Transverse colon (tissue), 3 donors: ENCODE measurements at regions not wholly inside any gene's neighbourhood (a gene's known extent, or its start where the extent isn't known, plus 50 kb on each side); places are given as distances from the start of the nearest gene placed in this dataset.

Source experiments
- POLR2A ChIP-seq: fragments of 450-650 bp; IDR thresholded peaks from one replicate; pipeline ENCODE4 v1.6.1; 2016; ENCODE audit warnings: antibody characterized with exemption, mild to moderate bottlenecking, moderate library complexity
- TF ChIP-seq, protein P1 (sequence below), 5 experiments: fragments of 200-600 bp in 3 of 5; fragments of 450-650 bp in 2 of 5; sonication (generic) in 3 of 5; IDR thresholded peaks; 1 replicate in 2 of 5; 2 replicates in 3 of 5; pipeline ENCODE4 v1.5.1; 2016 to 2017; ENCODE audit warnings: antibody characterized with exemption in 5 of 5, inconsistent platforms in 3 of 5, mild to moderate bottlenecking in 2 of 5, moderate library complexity in 1 of 5

GRCh38 chr12:11545484-11546330, 103.8 kb upstream of the ETV6 start:
- TF ChIP-seq, protein P1, sequence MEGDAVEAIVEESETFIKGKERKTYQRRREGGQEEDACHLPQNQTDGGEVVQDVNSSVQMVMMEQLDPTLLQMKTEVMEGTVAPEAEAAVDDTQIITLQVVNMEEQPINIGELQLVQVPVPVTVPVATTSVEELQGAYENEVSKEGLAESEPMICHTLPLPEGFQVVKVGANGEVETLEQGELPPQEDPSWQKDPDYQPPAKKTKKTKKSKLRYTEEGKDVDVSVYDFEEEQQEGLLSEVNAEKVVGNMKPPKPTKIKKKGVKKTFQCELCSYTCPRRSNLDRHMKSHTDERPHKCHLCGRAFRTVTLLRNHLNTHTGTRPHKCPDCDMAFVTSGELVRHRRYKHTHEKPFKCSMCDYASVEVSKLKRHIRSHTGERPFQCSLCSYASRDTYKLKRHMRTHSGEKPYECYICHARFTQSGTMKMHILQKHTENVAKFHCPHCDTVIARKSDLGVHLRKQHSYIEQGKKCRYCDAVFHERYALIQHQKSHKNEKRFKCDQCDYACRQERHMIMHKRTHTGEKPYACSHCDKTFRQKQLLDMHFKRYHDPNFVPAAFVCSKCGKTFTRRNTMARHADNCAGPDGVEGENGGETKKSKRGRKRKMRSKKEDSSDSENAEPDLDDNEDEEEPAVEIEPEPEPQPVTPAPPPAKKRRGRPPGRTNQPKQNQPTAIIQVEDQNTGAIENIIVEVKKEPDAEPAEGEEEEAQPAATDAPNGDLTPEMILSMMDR (IDR thresholded peaks at IDR 0.05) = no peak
- no peak for TF ChIP-seq POLR2A
